ENCODE measurements at regions not wholly inside any gene's neighbourhood (a gene's known extent, or its start where the extent isn't known, plus 50 kb on each side); places are given as distances from the start of the nearest gene placed in this dataset.

- peaks cover 62% of the 10 kb centered on the region for H3K4me1 ChIP-seq
- ATAC-seq: peak; percentile 8
- H3K27ac ChIP-seq: peak overlapping the region; percentile 64 to 95 (median 83)
- no peaks in the 10 kb centered on the region for H3K27me3 ChIP-seq
- intact Hi-C loops (cut with DNase I): no loop called here
- H3K9me3 ChIP-seq: no peaks in the 10 kb centered on the region
- 21 to 25% methylated on average over 2 of the region's 2 CpGs for WGBS, 2 donors
- H3K36me3 ChIP-seq (replicated peaks in 1 of 2; ENCODE audit: insufficient read depth in 1 of 2, low read depth in 2 of 2): no peaks in the 10 kb centered on the region
- H3K4me3 ChIP-seq: no peak overlapping the region
- peak in 2 of 4 donors; percentile 16 to 33 for DNase-seq
- TF ChIP-seq POLR2A (IDR thresholded peaks at IDR 0.05) (no peak), CTCF (IDR thresholded peaks at IDR 0.05) (no peak)
Measured at GRCh38 chr15:53447053-53447574, 312.3 kb downstream of the WDR72 start.

- Histone ChIP-seq H3K9me3 (no peaks in the 10 kb centered on the region), H3K4me3 (no peak overlapping the region), H3K36me3 (replicated peaks in 1 of 2; ENCODE audit: insufficient read depth in 1 of 2, low read depth in 2 of 2) (no peaks in the 10 kb centered on the region), H3K4me1 (peaks cover 55% of the 10 kb centered on the region), H3K27ac (peak overlapping the region in 3 of 4 donors; percentile 18 to 95 (median 86)), H3K27me3 (no peaks in the 10 kb centered on the region)
- intact Hi-C loops (cut with DNase I): no loop called here
- TF ChIP-seq CTCF (IDR thresholded peaks at IDR 0.05) (no peak), POLR2A (IDR thresholded peaks at IDR 0.05) (no peak)
- DNase-seq (peak; percentile 47 to 70 (median 53)), ATAC-seq (no peak)
- 3 to 4% methylated on average over 1 of the region's 1 CpG for WGBS, 2 donors
Measured at GRCh38 chr15:53446376-53446775, 313.1 kb downstream of the WDR72 start.

- 95% methylated on average over 7 of the region's 7 CpGs for WGBS, 2 donors
- intact Hi-C loops (cut with DNase I): no loop called here
- TF ChIP-seq POLR2A (IDR thresholded peaks at IDR 0.05) (no peak), CTCF (IDR thresholded peaks at IDR 0.05) (no peak)
- ATAC-seq (no peak), DNase-seq (no peak)
- peaks cover 48% of the 10 kb centered on the region for H3K4me1 ChIP-seq
- no peaks in the 10 kb centered on the region for H3K9me3 ChIP-seq
- H3K36me3 ChIP-seq (replicated peaks in 1 of 2; ENCODE audit: insufficient read depth in 1 of 2, low read depth in 2 of 2): no peaks in the 10 kb centered on the region
- no peaks in the 10 kb centered on the region for H3K27me3 ChIP-seq
- H3K4me3 ChIP-seq: no peak overlapping the region
- no peak overlapping the region for H3K27ac ChIP-seq
Measured at GRCh38 chr15:53445531-53445930, 313.9 kb downstream of the WDR72 start.

- Histone ChIP-seq H3K4me1 (no peaks in the 10 kb centered on the region), H3K9me3 (no peaks in the 10 kb centered on the region), H3K27me3 (no peaks in the 10 kb centered on the region), H3K4me3 (no peak overlapping the region), H3K36me3 (replicated peaks in 1 of 2; ENCODE audit: insufficient read depth in 1 of 2, low read depth in 2 of 2) (no peaks in the 10 kb centered on the region), H3K27ac (no peak overlapping the region)
- 73 to 78% methylated on average over 5 of the region's 5 CpGs for WGBS, 2 donors
- no peak for DNase-seq
- no peak for TF ChIP-seq POLR2A (IDR thresholded peaks at IDR 0.05)
- TF ChIP-seq CTCF (IDR thresholded peaks at IDR 0.05): no peak
- no peak for ATAC-seq
- intact Hi-C loops (cut with DNase I): no loop called here
Measured at GRCh38 chr15:53437985-53438841, 321.2 kb downstream of the WDR72 start.
